ENCODE measurements at regions not wholly inside any gene's neighbourhood (a gene's known extent, or its start where the extent isn't known, plus 50 kb on each side); places are given as distances from the start of the nearest gene placed in this dataset.

- no peak for DNase-seq (ENCODE audit: low read depth)
- TF ChIP-seq CTCF (IDR thresholded peaks at IDR 0.05; ENCODE audit: control insufficient read depth, insufficient read depth, low read depth, low read length, missing control alignments) = no peak
Observed at GRCh38 chr9:109601181-109601580, 103.1 kb upstream of the PTPN3 start.

GRCh38 chr9:109602987-109603386 is 104.9 kb upstream of the PTPN3 start:
- DNase-seq (ENCODE audit: low read depth) = no peak
- H3K4me3 ChIP-seq (ENCODE audit: control insufficient read depth, low read depth, low read length) = no peak overlapping the region
- no peak for TF ChIP-seq CTCF (IDR thresholded peaks at IDR 0.05; ENCODE audit: control insufficient read depth, insufficient read depth, low read depth, low read length, missing control alignments)

More at GRCh38 chr9:109601181-109601580, 103.1 kb upstream of the PTPN3 start:
- no peak overlapping the region for H3K4me3 ChIP-seq (ENCODE audit: control insufficient read depth, low read depth, low read length)

GRCh38 chr9:109604131-109604530 is 106.0 kb upstream of the PTPN3 start:
- no peak for DNase-seq (ENCODE audit: low read depth)
- TF ChIP-seq CTCF (IDR thresholded peaks at IDR 0.05; ENCODE audit: control insufficient read depth, insufficient read depth, low read depth, low read length, missing control alignments) = no peak
- H3K4me3 ChIP-seq (ENCODE audit: control insufficient read depth, low read depth, low read length) = no peak overlapping the region

GRCh38 chr9:109604781-109605180 is 106.7 kb upstream of the PTPN3 start:
- H3K4me3 ChIP-seq (ENCODE audit: control insufficient read depth, low read depth, low read length) = no peak overlapping the region

GRCh38 chr9:109609060-109609459 is 111.0 kb upstream of the PTPN3 start:
- H3K4me3 ChIP-seq (ENCODE audit: control insufficient read depth, low read depth, low read length) = no peak overlapping the region
- no peak for TF ChIP-seq CTCF (IDR thresholded peaks at IDR 0.05; ENCODE audit: control insufficient read depth, insufficient read depth, low read depth, low read length, missing control alignments)
- no peak for DNase-seq (ENCODE audit: low read depth)

More at GRCh38 chr9:109604781-109605180, 106.7 kb upstream of the PTPN3 start:
- DNase-seq (ENCODE audit: low read depth) = no peak
- TF ChIP-seq CTCF (IDR thresholded peaks at IDR 0.05; ENCODE audit: control insufficient read depth, insufficient read depth, low read depth, low read length, missing control alignments) = no peak

- no peak overlapping the region for H3K4me3 ChIP-seq (ENCODE audit: control insufficient read depth, low read depth, low read length)
- DNase-seq (ENCODE audit: low read depth) = no peak
- TF ChIP-seq CTCF (IDR thresholded peaks at IDR 0.05; ENCODE audit: control insufficient read depth, insufficient read depth, low read depth, low read length, missing control alignments) = no peak
Observed at GRCh38 chr9:109616571-109617120, 118.5 kb upstream of the PTPN3 start.

- DNase-seq (ENCODE audit: low read depth) = no peak
- H3K4me3 ChIP-seq (ENCODE audit: control insufficient read depth, low read depth, low read length) = no peak overlapping the region
- no peak for TF ChIP-seq CTCF (IDR thresholded peaks at IDR 0.05; ENCODE audit: control insufficient read depth, insufficient read depth, low read depth, low read length, missing control alignments)
Observed at GRCh38 chr9:109619310-109619709, 121.2 kb upstream of the PTPN3 start.

Measured in AG09309 (cell line).